ENCODE measurements at regions not wholly inside any gene's neighbourhood (a gene's known extent, or its start where the extent isn't known, plus 50 kb on each side); places are given as distances from the start of the nearest gene placed in this dataset.

DNA sequence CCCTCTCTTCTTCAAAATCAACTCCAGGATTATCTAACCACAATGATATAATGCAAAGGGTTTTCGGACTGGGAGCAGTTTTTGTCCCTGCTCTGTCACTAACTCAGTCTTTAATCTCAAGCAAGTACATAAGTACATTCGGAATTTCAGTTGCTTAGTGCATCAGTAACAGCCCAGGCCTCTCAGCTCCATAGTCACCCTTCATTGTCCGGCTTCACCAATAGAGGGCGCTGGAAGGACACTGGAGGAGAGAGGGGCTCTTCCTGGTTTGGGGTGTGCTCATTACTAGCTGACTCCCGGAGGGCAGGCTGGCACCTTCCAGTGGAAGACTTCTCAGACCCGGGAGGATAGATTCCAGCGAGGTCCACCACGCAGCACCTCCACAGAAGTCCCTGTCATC lies 90.4 kb upstream of the PDGFD start:
- TF ChIP-seq, protein P1, sequence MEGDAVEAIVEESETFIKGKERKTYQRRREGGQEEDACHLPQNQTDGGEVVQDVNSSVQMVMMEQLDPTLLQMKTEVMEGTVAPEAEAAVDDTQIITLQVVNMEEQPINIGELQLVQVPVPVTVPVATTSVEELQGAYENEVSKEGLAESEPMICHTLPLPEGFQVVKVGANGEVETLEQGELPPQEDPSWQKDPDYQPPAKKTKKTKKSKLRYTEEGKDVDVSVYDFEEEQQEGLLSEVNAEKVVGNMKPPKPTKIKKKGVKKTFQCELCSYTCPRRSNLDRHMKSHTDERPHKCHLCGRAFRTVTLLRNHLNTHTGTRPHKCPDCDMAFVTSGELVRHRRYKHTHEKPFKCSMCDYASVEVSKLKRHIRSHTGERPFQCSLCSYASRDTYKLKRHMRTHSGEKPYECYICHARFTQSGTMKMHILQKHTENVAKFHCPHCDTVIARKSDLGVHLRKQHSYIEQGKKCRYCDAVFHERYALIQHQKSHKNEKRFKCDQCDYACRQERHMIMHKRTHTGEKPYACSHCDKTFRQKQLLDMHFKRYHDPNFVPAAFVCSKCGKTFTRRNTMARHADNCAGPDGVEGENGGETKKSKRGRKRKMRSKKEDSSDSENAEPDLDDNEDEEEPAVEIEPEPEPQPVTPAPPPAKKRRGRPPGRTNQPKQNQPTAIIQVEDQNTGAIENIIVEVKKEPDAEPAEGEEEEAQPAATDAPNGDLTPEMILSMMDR (IDR thresholded peaks at IDR 0.05), result peak in 1 of 6 experiments; percentile 30
- no peak for TF ChIP-seq POLR2A (IDR thresholded peaks at IDR 0.05)
